HG02981 (cell line): ENCODE measurements at regions not wholly inside any gene's neighbourhood (a gene's known extent, or its start where the extent isn't known, plus 50 kb on each side); places are given as distances from the start of the nearest gene placed in this dataset.

Experiments used
- ATAC-seq: cut with Tn5 transposase; IDR thresholded peaks from one replicate; pipeline ENCODE4 v1.9.1; 2021; ENCODE audit warnings: mild to moderate bottlenecking, moderate library complexity; ENCODE audit not compliant: unreplicated experiment

DNA sequence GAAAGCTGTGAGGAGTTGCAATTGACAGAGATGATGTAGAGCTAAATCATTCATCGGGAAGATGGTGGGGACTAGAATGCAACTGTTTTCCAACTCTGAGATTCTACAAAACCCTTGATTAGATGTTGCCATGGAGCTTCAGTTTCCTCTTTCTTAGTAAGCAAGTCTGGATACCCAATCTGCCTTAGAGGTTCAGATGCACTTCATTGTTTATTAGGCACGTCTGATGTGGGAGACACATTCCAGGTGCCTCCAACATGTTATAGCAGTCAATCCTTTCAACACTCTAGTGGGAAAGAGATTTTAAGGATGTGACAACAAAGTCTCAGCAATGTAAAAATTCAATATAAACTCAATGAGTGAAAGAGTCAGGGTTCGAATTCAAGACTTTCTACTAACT is 291.3 kb upstream of the PHYHIPL start:
- no peak for ATAC-seq

GRCh38 chr10:58885686-58886345 is 290.6 kb upstream of the PHYHIPL start:
- no peak for ATAC-seq

- no peak for ATAC-seq
Measured at GRCh38 chr10:58886406-58886805, 290.0 kb upstream of the PHYHIPL start.

DNA sequence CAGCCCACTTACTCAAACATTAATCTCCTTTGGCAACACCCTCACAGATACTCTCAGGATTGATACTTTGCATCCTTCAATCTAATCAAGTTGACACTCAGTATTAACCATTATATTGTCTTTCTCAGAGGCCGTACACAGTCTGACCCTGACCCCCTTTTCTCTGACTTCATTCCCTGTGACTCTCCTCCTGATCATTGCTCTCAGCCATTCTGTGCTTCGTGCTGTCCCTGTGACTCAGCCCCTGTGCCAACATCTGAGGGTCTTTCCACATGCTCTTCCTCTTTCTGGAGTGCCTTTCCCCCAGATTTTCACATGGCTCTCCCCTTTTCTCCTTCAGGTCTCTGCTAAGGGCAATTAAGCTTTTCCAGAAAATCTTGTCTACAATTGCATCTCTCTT is 289.0 kb upstream of the PHYHIPL start:
- ATAC-seq = no peak

DNA sequence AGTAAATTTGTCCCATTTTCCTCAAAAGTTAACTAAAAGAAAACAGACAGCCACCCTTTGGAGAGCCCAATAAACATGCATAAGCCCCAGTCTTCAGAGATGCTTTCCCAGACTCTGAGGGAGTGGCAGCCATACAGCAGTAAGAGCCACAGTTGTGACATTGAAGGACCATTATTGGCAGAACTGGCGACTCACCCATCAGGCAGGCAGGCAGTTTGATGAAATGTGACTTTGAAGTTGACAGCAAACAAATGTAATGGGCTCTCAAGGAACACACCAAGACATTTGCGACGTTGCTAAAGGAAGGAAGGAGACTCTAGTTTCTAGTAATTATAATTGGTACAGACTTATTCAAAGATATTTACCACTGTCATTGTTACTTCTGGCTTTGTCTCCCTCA is 287.5 kb upstream of the PHYHIPL start:
- ATAC-seq = no peak

DNA sequence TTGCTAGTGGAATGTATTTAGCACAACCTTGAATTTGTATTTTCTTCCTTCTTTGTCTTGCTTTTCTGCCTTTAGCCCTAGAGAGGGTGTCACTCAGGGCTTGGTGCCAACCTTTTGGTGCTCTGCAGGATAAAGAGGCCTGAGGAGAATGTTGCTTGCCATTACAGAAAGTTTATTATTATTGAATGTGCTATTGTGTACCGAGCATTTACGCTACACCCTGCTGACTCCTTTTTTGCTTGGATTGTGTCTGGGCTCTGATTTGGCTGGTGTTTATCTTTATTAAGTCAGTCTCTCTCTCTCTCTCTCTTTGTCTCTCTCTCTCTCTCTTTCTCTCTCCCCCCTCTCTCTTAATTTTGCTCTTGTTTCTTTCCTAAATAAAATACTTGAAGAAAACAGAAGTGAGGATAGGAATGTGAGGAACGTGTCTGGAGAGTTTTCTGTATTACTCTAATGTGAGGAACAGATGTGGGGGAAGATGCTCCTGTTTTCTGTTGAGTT is 284.4 kb upstream of the PHYHIPL start:
- no peak for ATAC-seq

DNA sequence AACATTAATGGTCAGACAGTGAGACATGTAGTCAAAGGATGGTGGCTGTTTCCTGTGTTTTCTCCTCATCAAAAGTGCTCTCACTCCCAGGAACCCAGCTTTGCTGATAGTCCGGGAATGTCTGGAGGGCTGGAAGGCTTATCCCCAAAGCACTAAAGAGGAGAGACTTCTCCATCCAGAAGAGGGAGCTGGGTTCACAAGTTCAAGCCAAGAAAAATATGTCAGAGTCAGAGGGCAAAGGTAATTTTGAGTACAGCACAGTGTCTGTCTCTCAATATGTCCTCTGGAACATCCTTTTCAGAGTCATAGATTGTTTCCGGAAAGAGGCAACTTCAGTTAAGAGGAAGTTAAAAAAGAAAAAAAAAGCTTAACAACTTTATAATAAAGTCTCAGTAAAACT is 281.5 kb upstream of the PHYHIPL start:
- ATAC-seq = no peak

DNA sequence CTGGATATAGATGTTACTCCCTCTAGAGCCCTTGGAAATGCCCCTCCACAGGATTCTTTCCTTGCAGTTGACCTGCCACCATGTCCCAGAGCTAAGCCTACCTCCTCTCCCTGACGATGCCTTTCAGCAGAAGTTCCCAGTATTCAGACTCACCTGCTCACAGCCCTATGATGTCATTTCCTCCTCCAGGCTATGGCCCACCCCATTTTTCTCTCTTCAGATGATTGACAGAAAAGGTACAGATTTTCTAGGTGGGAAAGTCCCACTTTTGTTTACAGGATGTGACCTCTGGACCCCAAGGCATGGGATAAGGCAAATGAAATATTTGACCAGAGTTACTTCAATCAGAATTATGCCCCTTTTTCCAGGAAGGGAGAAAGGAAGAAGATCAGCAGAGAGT is 280.2 kb upstream of the PHYHIPL start:
- no peak for ATAC-seq

DNA sequence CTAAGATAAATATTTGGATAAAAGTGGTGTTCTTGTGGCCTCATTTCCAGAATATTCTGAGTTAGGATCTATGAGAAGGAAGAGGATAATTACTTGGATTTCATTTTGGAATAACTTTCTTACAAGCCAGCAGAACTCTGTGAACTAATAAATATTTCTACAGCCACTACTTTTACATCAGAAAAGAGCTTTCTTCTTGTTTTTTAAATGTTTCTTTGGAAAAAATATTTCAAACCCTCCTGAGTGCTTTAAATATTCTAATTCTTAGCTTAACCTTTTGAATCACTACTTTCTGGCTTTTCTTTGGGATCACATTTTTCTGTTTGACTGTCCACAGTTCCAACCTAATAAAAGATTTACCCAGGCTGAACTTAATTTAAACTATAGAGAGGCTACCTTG is 279.2 kb upstream of the PHYHIPL start:
- no peak for ATAC-seq

DNA sequence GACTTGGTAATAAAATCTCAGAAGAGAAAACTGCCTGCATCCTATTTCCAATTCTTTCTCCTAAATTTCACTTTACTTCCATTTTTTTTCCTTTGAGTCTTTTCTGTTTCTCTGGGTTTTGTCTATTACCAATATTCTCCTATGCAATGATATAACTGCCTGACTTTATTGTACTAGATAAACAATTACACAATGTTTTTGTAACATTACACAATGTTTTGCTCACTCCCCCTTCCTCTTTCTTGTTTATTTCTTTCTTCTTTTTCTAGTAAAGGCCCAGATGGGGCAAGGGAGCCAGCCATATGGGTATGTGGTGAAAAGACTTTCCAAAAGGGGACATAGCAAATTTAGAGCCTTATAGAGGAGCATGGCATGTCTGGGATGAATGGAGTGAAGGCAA is 278.7 kb upstream of the PHYHIPL start:
- ATAC-seq = no peak

GRCh38 chr10:58898854-58899573 is 277.4 kb upstream of the PHYHIPL start:
- no peak for ATAC-seq

DNA sequence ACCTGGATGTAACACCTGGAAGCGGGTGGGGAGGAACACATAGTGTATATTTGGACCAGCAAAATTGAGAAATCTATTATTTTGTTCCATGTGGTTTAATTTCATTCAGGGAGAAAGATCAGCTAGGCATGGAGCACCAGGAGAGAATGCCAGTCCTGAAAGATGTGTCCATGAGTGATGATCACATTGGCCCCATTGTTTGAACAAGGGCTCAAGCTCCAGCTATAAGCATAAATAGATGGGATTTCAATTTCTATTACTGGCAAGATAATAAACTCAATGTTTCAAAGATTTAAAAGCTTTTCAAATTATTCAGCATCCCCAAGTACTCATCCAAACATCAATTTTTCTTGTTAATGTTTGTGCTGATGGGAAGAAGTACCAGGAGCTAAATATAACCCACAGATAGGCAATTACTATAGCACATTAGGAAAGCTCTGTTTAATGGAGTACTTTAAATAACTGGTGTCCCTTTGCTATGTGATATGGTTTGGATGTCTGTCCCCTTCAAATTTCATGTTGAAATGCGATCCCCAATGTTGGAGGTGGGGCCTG is 275.3 kb upstream of the PHYHIPL start:
- ATAC-seq = no peak

DNA sequence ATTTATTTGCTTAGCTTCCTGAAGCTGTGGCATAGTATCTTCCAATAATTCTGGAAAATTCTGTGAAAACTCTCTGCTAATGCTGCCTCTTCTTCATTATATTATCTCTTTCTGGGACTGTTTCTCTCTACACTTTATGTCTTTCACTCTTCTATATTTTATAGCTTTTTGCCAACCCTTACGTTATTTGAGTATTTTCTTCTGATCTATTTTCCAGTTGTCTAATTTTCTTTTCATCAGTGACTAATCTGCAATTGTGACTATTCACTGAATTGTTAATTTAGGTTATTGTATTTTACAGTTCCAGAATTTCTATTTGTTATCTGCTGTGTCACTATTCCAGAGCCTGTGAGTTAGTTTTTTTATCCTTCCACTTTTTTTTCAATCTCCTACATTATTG is 273.4 kb upstream of the PHYHIPL start:
- ATAC-seq = no peak

- no peak for ATAC-seq
Measured at GRCh38 chr10:58909881-58910280, 266.6 kb upstream of the PHYHIPL start.

DNA sequence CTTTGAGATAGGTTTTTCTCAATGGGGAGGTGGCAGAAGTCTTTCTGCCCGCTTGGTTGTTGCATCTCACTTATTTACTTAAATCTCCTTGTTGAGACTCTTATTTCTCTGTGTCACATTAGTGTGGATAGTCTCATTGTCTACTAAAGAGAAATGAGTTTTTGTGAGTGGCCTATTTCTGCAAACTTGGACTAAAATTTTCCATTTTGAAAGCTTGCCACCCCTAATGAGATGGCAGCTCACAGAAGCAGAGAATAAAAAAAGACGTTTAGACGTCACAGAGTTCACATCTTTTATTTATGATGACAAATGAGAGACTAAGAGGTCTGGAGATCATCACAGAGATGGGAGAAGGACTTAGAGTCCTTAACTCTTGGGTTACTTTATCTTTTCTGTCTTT is 262.7 kb upstream of the PHYHIPL start:
- ATAC-seq = no peak

DNA sequence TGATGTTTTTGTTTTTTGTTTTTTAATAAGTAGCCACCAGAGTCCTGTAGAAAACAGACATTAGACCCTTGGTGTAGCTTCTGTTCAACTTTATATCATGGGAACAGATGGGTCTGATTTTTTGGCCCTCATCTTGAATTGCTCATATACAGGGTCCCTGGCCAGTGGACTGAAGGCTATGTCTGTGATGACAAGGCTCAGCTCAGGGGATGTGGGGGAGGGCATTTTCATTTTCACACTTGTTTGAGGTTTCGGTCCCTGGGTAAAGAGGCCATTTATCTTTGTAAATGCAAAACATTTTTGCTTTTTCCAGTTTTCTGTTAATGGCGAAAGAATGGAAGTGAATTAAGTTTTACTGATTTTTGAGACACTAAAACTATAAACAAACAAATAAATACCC is 257.6 kb upstream of the PHYHIPL start:
- ATAC-seq = no peak

DNA sequence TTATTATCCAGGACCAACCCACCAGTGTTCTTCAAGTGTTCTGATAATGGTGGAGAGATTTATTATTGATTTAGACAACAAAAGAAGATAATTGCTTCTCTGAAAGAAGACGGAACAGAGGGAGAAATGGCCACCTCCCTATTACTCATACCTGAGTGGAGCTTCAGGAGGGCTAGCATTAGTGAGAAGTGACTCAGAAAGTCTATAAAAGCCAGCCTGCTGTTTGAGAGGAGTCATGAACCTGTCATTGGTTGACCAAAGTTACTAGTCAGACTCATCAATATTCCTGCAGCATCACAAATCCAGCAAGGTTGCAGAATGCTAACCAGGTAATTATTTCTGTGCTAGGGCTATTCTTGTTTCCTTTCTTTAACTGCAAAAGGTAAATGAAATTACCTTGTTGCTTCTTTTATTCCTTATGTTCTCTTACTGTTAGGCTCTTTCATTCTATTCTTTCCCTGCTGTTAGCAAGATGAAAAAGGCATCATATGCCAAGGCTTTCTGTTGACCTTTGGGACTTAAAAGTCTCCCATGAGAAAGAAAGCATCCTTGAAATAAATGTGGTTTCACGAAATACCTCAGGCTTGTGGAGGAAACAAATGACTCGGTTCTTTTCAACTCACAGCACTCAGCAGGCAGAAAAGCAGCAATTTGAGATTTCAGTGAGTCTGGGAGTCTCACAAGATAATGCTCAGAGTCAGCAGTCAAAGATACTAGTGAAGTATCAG is 256.4 kb upstream of the PHYHIPL start:
- no peak for ATAC-seq

- ATAC-seq = no peak
Measured at GRCh38 chr10:58920655-58921003, 255.8 kb upstream of the PHYHIPL start.

DNA sequence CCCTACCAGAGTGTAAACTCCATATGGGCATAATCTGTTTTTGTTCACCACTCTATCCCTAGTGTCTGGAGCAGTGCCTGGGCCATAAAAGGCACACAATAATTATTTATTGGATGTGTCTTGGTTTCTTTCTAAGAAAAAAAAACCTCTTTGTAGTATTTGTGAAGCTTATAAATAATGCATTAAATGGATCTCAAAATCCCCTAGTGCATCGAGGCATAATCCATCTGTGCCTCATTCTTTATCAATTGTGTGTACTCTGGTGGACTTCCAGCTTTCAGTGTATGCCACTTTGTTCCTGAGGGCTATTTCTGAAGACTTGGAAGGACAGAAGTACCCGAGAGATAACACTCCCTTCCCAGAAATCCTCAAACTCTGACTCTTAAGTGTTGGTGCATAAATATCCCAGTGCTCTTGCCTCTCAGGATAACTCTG is 255.0 kb upstream of the PHYHIPL start:
- no peak for ATAC-seq

GRCh38 chr10:58925381-58925780 is 251.1 kb upstream of the PHYHIPL start:
- ATAC-seq = no peak

- ATAC-seq = no peak
Measured at GRCh38 chr10:58930500-58930899, 245.9 kb upstream of the PHYHIPL start.

GRCh38 chr10:58932126-58932525 is 244.3 kb upstream of the PHYHIPL start:
- no peak for ATAC-seq
